ENCODE measurements at regions not wholly inside any gene's neighbourhood (a gene's known extent, or its start where the extent isn't known, plus 50 kb on each side); places are given as distances from the start of the nearest gene placed in this dataset.

DNA sequence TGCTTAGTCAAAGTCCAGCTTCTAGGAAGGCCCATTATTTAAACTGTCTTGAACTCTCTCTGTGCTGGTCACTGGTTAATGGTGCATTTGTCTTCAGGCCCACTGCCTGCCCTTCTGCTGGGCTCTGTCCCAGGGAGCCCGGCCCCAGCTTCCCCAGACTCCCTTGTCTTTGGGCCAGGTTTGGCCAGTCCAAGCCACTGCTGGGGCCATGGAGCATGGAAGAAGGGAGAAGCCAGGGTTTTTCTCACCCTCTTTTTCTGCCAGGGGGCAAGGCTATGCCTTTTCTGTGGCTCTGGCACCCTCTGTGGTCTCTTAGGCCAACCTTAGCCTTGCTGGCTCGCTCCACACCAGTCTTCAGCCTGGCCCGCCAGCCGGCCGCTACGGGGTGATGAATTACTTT lies 390.0 kb upstream of the SULF2 start:
- H3K4ac ChIP-seq (ENCODE audit: low read depth, low read length), result no peak overlapping the region
- H4K91ac ChIP-seq (ENCODE audit: low read depth, low read length), result no peak overlapping the region
- H2BK5ac ChIP-seq (ENCODE audit: low read depth, low read length, poor library complexity), result no peak overlapping the region
- H3K79me1 ChIP-seq (ENCODE audit: low read length), result no peaks in the 10 kb centered on the region
- no peaks in the 10 kb centered on the region for H3K27me3 ChIP-seq (ENCODE audit: insufficient read depth, low read length)
- H2BK12ac ChIP-seq (ENCODE audit: low read length), result no peak overlapping the region
- H3K27ac ChIP-seq (ENCODE audit: low read depth, low read length), result no peak overlapping the region
- no peak overlapping the region for H3K4me2 ChIP-seq (ENCODE audit: low read length)
- no peak overlapping the region for H3K14ac ChIP-seq (ENCODE audit: low read length)
- no peak overlapping the region for H3K18ac ChIP-seq (ENCODE audit: low read length)
- H2BK120ac ChIP-seq (ENCODE audit: insufficient read depth, low read length, poor library complexity), result no peak overlapping the region
- H2AFZ ChIP-seq (ENCODE audit: insufficient read depth, low read length, poor library complexity), result no peak overlapping the region
- no peak overlapping the region for H3K4me3 ChIP-seq (ENCODE audit: low read depth, low read length)
- H3K9me3 ChIP-seq (ENCODE audit: insufficient read depth, low read depth, low read length), result peaks cover 2% of the 10 kb centered on the region
- H4K12ac ChIP-seq (ENCODE audit: low read depth, low read length), result no peak overlapping the region
- H3K9ac ChIP-seq (ENCODE audit: low read length), result no peak overlapping the region
- H2AK5ac ChIP-seq (ENCODE audit: low read length), result no peak overlapping the region
- no peaks in the 10 kb centered on the region for H3K4me1 ChIP-seq (ENCODE audit: control insufficient read depth in 1 of 2, insufficient read depth in 2 of 2, low read length in 2 of 2)
- H4K8ac ChIP-seq (ENCODE audit: low read depth, low read length), result no peak overlapping the region
- no peaks in the 10 kb centered on the region for H3K36me3 ChIP-seq (ENCODE audit: control insufficient read depth in 1 of 2, insufficient read depth in 2 of 2, low read length in 2 of 2)
- H3K23ac ChIP-seq (ENCODE audit: low read length), result no peak overlapping the region
- no peaks in the 10 kb centered on the region for H3K79me2 ChIP-seq (ENCODE audit: control insufficient read depth, insufficient read depth, low read length, poor library complexity)
- no peak for DNase-seq
- WGBS (ENCODE audit: extremely low coverage, insufficient coverage, insufficient read length), result no CpG with 5 or more reads among the region's 6 CpGs

DNA sequence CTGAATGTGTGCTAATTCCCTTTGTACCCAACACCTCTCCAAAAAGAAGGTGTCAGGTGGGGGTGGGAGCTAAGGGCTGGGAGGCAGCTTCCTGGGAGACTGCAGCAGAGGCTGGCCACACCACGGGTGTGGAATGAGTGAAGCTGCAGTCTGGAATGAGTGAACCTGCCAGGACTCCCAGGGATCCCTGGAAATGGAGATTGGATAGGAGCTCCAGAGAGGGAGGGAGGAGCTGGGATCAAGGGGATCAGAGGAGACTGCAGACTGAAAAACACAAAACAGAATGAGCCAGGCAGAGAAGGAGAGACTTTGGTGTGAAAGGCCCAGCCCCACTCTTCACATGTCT lies 387.0 kb upstream of the SULF2 start:
- no peak overlapping the region for H2AK5ac ChIP-seq (ENCODE audit: low read length)
- H3K27me3 ChIP-seq (ENCODE audit: insufficient read depth, low read length), result no peaks in the 10 kb centered on the region
- no peak overlapping the region for H3K27ac ChIP-seq (ENCODE audit: low read depth, low read length)
- H3K4ac ChIP-seq (ENCODE audit: low read depth, low read length), result no peak overlapping the region
- WGBS (ENCODE audit: extremely low coverage, insufficient coverage, insufficient read length), result no CpG with 5 or more reads among the region's 1 CpG
- no peak overlapping the region for H2AFZ ChIP-seq (ENCODE audit: insufficient read depth, low read length, poor library complexity)
- H2BK12ac ChIP-seq (ENCODE audit: low read length), result no peak overlapping the region
- no peak overlapping the region for H3K4me2 ChIP-seq (ENCODE audit: low read length)
- no peak overlapping the region for H4K91ac ChIP-seq (ENCODE audit: low read depth, low read length)
- H3K79me2 ChIP-seq (ENCODE audit: control insufficient read depth, insufficient read depth, low read length, poor library complexity), result no peaks in the 10 kb centered on the region
- no peaks in the 10 kb centered on the region for H3K36me3 ChIP-seq (ENCODE audit: control insufficient read depth in 1 of 2, insufficient read depth in 2 of 2, low read length in 2 of 2)
- H3K4me3 ChIP-seq (ENCODE audit: low read depth, low read length), result no peak overlapping the region
- H3K9me3 ChIP-seq (ENCODE audit: insufficient read depth, low read depth, low read length), result peaks cover 2% of the 10 kb centered on the region
- no peak overlapping the region for H2BK120ac ChIP-seq (ENCODE audit: insufficient read depth, low read length, poor library complexity)
- no peak for DNase-seq
- no peak overlapping the region for H3K9ac ChIP-seq (ENCODE audit: low read length)
- H3K18ac ChIP-seq (ENCODE audit: low read length), result no peak overlapping the region
- no peaks in the 10 kb centered on the region for H3K4me1 ChIP-seq (ENCODE audit: control insufficient read depth in 1 of 2, insufficient read depth in 2 of 2, low read length in 2 of 2)
- no peak overlapping the region for H4K12ac ChIP-seq (ENCODE audit: low read depth, low read length)
- H4K8ac ChIP-seq (ENCODE audit: low read depth, low read length), result no peak overlapping the region
- no peak overlapping the region for H3K23ac ChIP-seq (ENCODE audit: low read length)
- H2BK5ac ChIP-seq (ENCODE audit: low read depth, low read length, poor library complexity), result no peak overlapping the region
- no peak overlapping the region for H3K14ac ChIP-seq (ENCODE audit: low read length)
- H3K79me1 ChIP-seq (ENCODE audit: low read length), result no peaks in the 10 kb centered on the region

DNA sequence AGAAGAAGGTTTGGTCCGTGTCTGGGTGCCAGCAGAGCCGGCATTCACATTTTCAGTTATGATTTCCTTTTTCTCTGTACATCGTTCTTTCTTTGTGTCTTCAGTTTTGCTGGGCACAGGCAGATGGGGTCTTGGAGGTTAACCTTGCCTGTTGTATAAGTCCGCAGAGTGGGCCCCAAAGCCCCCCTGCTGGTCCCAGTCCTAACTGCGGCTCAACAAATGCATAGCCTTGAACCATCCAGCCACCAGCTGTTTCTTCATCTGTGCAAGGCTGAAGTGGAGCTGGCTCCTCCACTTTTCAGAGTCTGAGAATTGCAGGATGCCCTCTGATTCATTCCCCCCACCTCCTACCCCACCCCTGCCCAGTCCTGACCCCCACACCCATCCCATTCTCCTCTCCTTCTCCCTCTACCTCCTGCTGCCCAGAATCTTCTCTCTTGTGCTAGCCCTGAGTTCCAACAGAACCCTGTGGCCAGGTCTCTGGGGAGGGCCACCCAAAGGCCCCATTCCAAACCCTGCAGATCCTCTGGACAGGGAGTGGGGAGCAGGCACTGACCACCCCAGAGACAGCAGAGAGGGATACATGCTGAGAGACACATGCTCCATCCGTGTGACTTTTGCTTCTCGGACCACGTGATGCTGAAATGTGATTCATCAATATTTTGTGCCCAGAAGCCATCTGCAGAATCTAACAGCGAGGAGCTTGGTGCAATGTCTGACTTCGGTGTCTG lies 386.5 kb upstream of the SULF2 start:
- H4K12ac ChIP-seq (ENCODE audit: low read depth, low read length), result no peak overlapping the region
- no peaks in the 10 kb centered on the region for H3K36me3 ChIP-seq (ENCODE audit: control insufficient read depth in 1 of 2, insufficient read depth in 2 of 2, low read length in 2 of 2)
- no peak overlapping the region for H3K4me3 ChIP-seq (ENCODE audit: low read depth, low read length)
- H3K27me3 ChIP-seq (ENCODE audit: insufficient read depth, low read length), result no peaks in the 10 kb centered on the region
- no peak overlapping the region for H4K8ac ChIP-seq (ENCODE audit: low read depth, low read length)
- H3K79me2 ChIP-seq (ENCODE audit: control insufficient read depth, insufficient read depth, low read length, poor library complexity), result no peaks in the 10 kb centered on the region
- H3K14ac ChIP-seq (ENCODE audit: low read length), result no peak overlapping the region
- H3K9me3 ChIP-seq (ENCODE audit: insufficient read depth, low read depth, low read length), result peaks cover 2% of the 10 kb centered on the region
- WGBS (ENCODE audit: extremely low coverage, insufficient coverage, insufficient read length), result no CpG with 5 or more reads among the region's 10 CpGs
- H3K4ac ChIP-seq (ENCODE audit: low read depth, low read length), result no peak overlapping the region
- no peak overlapping the region for H2AFZ ChIP-seq (ENCODE audit: insufficient read depth, low read length, poor library complexity)
- no peak overlapping the region for H2BK5ac ChIP-seq (ENCODE audit: low read depth, low read length, poor library complexity)
- H3K4me2 ChIP-seq (ENCODE audit: low read length), result no peak overlapping the region
- no peaks in the 10 kb centered on the region for H3K4me1 ChIP-seq (ENCODE audit: control insufficient read depth in 1 of 2, insufficient read depth in 2 of 2, low read length in 2 of 2)
- no peak overlapping the region for H3K18ac ChIP-seq (ENCODE audit: low read length)
- no peak overlapping the region for H3K23ac ChIP-seq (ENCODE audit: low read length)
- H3K79me1 ChIP-seq (ENCODE audit: low read length), result no peaks in the 10 kb centered on the region
- no peak overlapping the region for H2BK12ac ChIP-seq (ENCODE audit: low read length)
- no peak overlapping the region for H3K9ac ChIP-seq (ENCODE audit: low read length)
- DNase-seq, result no peak
- H2BK120ac ChIP-seq (ENCODE audit: insufficient read depth, low read length, poor library complexity), result no peak overlapping the region
- no peak overlapping the region for H3K27ac ChIP-seq (ENCODE audit: low read depth, low read length)
- no peak overlapping the region for H2AK5ac ChIP-seq (ENCODE audit: low read length)
- no peak overlapping the region for H4K91ac ChIP-seq (ENCODE audit: low read depth, low read length)

DNA sequence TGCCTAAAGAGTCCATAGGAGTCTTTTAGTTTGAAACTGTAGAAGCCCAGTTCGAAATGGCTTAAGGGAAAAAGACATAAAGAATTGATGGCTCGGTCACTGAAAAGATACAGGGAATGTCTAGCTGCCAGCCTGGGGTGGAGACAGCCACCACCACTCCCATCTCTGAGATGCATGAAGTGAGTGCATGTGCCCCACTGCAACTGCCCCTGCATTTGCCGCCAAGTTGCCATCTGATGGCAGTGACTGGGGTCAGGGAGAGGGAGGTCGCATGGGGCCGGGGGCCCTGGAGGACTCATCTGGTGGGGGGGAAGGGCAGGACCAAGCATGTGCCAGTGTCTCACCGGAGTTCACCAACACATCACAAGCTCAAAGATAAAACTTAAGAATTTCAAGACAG lies 385.8 kb upstream of the SULF2 start:
- Histone ChIP-seq H3K27ac (ENCODE audit: low read depth, low read length) (no peak overlapping the region), H2BK120ac (ENCODE audit: insufficient read depth, low read length, poor library complexity) (no peak overlapping the region), H3K23ac (ENCODE audit: low read length) (no peak overlapping the region), H3K36me3 (ENCODE audit: control insufficient read depth in 1 of 2, insufficient read depth in 2 of 2, low read length in 2 of 2) (no peaks in the 10 kb centered on the region), H3K27me3 (ENCODE audit: insufficient read depth, low read length) (no peaks in the 10 kb centered on the region), H3K79me2 (ENCODE audit: control insufficient read depth, insufficient read depth, low read length, poor library complexity) (no peaks in the 10 kb centered on the region), H3K4me2 (ENCODE audit: low read length) (no peak overlapping the region), H3K4ac (ENCODE audit: low read depth, low read length) (no peak overlapping the region), H3K9me3 (ENCODE audit: insufficient read depth, low read depth, low read length) (peaks cover 2% of the 10 kb centered on the region), H4K8ac (ENCODE audit: low read depth, low read length) (no peak overlapping the region), H3K79me1 (ENCODE audit: low read length) (no peaks in the 10 kb centered on the region), H2AK5ac (ENCODE audit: low read length) (no peak overlapping the region), H2BK12ac (ENCODE audit: low read length) (no peak overlapping the region), H2AFZ (ENCODE audit: insufficient read depth, low read length, poor library complexity) (no peak overlapping the region), H2BK5ac (ENCODE audit: low read depth, low read length, poor library complexity) (no peak overlapping the region), H3K14ac (ENCODE audit: low read length) (no peak overlapping the region), H4K91ac (ENCODE audit: low read depth, low read length) (no peak overlapping the region), H3K18ac (ENCODE audit: low read length) (no peak overlapping the region), H4K12ac (ENCODE audit: low read depth, low read length) (no peak overlapping the region), H3K9ac (ENCODE audit: low read length) (no peak overlapping the region), H3K4me3 (ENCODE audit: low read depth, low read length) (no peak overlapping the region), H3K4me1 (ENCODE audit: control insufficient read depth in 1 of 2, insufficient read depth in 2 of 2, low read length in 2 of 2) (no peaks in the 10 kb centered on the region)
- no CpG with 5 or more reads among the region's 6 CpGs for WGBS (ENCODE audit: extremely low coverage, insufficient coverage, insufficient read length)
- DNase-seq, result no peak
